NK-92 treated with Interleukin-12 subunit alpha and Interleukin-12 subunit beta, amount 100 ng/mL, for 24 hours (cell line): ENCODE measurements at regions not wholly inside any gene's neighbourhood (a gene's known extent, or its start where the extent isn't known, plus 50 kb on each side); places are given as distances from the start of the nearest gene placed in this dataset.
"Not testable (repeated sequence)": the region's sequence is repeated elsewhere in the genome, so short reads cannot be mapped to it uniquely, and the experiment has no call there.

Source experiments
- DNase-seq: peaks from one replicate; lab custom pipeline; 2025; lab: John Stamatoyannopoulos, UW

DNA sequence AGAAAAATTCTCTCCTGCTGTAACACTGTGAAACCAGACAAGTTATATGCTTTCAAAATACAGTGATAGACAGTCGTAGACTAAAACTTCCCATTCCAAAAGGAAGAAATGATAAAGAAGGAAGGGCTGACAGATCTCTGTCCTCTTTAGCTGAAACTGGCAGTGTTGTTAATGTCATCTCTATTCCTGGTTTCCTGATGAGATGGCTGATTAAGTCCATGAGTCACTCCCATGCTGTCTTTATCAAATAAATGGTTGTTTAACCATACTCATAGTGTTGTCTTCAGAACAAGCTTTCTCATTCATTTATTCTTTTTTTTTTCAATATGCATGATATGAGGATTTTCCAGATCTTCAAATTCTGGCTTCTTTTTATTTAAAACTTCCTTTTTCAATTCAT is 952.2 kb upstream of the WWC1 start:
- no peak for DNase-seq

DNA sequence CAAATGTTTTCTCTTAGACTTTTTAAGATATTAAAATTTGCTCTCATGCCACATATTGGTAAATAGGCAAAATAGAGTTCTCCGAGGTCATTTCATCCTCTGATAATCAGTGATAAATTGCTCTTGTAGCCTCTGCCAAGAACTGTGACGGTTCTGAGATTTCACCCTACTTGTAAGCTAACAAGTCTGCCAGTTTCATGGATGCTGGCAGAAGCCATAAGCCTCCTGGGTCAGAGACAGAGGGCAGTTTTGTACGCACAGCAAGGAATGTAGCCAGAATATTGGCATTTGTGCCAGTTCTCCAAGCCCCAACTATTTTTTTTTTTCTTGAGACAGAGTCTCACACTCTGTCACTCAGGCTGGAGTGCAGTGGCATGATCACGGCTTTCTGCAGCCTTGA is 945.0 kb upstream of the WWC1 start:
- no peak for DNase-seq

GRCh38 chr5:167348251-167348926 is 943.1 kb upstream of the WWC1 start:
- no peak for DNase-seq

GRCh38 chr5:167348980-167349379 is 942.5 kb upstream of the WWC1 start:
- no peak for DNase-seq

- DNase-seq: no peak
Measured at GRCh38 chr5:167351316-167351715, 940.1 kb upstream of the WWC1 start.

- DNase-seq: no peak
Measured at GRCh38 chr5:167352801-167353200, 938.6 kb upstream of the WWC1 start.

DNA sequence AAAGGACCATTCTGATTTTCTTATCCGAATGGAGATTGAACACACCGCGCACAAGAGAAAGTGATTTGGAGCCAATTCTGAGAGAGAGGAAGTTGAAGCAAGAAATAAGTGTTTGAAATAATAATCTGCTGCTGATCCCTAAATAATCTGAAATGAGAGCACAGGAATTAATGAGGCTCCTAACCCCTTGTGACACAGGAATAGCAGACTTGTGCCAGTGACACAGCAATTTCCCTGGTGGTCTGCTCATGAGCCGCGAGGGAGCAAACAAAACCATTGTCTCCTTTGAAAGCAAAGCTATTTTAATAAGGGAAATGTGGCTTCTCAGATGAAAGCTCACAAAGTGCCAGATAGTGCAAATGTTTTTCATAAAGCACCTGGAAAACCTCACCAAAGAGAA is 936.1 kb upstream of the WWC1 start:
- DNase-seq: no peak

DNA sequence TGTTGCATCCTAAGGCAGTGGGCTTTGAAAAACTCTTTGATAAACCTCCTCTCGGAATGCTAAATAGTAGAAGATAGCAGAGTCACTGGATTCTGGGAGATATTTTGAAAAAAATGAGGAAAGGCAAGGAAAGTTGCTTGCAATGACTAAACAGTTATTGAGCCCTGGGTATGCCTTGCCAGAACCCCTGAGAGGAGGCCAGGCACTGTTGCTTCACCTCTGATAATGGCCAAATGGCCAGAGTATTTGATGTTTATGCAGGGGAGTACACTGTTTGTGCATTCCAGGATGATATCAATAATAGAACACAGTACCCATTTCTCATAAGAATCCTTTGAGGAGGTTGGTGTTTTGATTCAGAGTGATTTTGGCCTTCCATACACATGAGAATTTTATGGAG is 935.1 kb upstream of the WWC1 start:
- no peak for DNase-seq

DNA sequence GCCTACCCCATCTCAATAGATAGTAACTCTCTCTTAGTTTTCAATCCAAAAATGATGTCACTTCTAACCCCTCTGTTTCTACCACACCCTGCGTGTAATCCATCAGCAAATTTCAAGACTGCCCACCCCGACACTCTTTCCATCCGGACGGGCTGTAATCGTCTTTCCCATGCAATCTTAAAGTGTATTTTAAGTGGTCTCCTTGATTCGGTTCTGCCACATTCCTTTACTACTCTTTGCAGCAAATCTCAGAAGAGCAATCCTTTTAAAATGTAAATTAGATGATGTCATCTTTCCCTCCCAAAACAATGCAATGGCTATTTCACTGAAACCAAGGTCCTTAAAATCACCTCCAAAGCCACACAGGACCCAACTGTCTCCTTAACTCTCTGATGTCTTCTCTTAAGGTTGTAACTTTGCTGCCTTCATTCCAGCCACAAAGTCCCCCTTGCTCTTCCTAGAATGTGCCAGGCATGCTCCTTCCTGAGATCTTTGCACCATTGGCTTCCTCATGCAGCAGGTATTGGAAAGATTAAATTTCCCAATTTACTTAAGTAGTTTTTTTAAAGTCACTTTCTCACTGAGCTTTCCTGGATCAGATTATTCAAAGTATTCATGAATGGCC is 932.5 kb upstream of the WWC1 start:
- no peak for DNase-seq

GRCh38 chr5:167361795-167362194 is 929.6 kb upstream of the WWC1 start:
- no peak for DNase-seq

GRCh38 chr5:167363065-167363464 is 928.4 kb upstream of the WWC1 start:
- no peak for DNase-seq

- DNase-seq: no peak
Measured at GRCh38 chr5:167375125-167375524, 916.3 kb upstream of the WWC1 start.

DNA sequence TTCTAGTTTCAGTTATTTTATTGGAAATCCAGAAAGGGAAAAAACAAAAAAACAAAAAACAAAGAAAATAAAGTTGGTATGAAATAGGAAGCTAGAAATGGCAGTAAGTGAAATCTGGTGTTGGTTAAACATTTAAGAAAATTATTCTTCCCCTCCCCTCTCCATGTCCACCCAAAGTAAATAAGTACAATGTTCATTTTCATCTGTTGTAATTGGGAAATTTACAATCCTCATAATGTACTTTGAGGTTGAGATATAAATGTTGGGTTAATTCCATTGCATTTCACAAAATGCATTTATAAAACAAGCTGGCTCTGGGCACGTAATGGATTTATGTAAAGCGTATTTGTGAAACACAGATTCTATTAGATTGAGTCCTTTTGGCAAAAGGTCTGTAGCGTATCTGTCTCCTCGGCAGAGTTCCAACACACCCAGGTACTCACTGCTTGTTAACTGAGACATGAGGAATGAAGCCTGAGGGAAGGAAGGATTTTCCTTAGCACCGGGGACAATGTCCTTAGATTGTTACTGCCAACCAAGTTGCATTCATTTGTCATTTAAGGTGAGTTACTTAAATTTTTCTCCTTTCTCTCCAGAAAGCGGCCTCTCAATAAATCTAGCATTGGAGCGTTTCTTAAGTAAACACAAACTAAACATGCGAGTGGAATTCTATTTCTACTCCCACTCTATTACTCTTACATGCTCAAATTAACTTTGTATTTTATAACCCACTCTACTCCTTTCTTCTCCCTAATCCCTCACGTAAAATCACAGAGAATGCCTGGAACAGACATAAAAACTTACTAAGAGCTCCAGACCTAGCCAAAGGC is 912.3 kb upstream of the WWC1 start:
- DNase-seq: no peak

DNA sequence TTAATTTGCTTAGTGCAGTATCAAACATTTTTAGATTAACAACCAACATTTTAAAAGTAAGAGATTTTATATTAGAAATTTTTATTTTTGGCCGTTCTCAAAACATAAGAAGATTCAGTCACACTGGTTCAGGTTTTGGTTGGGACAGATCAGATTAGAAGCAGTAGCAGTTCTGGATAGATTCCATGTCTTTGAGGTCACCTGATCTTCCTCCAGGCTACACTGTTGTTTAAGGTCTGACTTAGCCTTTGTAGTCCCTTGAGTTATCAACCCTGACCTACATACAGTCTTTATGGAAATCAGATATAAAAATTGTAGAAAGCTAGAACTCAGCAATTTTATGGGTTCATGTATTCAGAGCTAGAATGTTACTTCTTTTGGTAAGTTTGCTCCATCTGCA is 910.0 kb upstream of the WWC1 start:
- DNase-seq: no peak

- no peak for DNase-seq
Measured at GRCh38 chr5:167389537-167389936, 901.9 kb upstream of the WWC1 start.

DNA sequence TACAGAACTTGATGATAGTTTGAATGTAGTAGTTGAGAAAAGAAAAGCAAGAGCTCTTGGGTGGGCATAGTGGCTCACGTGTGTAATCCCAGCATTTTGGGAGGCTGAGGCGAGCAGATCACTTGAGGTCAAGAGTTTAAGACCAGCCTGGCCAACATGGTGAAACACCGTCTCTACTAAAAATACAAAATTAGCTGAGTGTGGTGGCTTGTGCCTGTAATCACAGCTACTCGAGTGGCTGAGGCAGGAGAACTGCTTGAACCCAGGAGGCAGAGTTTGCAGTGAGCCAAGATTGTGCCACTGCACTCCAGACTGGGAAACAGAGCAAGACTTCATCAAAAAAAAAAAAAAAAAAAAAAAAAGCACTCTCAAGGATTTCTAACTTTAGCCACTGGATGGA is 900.2 kb upstream of the WWC1 start:
- DNase-seq: not testable (repeated sequence)

- DNase-seq: no peak
Measured at GRCh38 chr5:167392240-167392639, 899.2 kb upstream of the WWC1 start.

DNA sequence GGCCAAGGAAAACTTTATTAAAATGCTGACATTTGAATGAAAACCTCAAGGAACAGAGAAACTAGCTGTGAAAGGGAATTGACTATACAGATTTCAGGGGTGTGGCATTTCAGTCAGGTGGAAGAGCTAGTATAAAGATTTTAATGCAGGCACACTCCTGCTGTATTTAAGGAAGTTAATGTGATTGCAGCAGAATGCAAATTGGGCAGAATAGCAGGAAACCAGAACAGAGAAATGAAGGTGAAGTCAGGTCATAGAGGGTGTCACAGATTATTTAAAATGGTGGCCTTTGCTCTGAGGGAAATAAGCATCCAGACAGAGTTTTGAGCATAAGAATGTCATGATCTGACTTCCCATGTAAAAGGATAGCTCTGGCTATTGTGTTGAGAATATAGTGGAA is 898.1 kb upstream of the WWC1 start:
- DNase-seq: no peak

DNA sequence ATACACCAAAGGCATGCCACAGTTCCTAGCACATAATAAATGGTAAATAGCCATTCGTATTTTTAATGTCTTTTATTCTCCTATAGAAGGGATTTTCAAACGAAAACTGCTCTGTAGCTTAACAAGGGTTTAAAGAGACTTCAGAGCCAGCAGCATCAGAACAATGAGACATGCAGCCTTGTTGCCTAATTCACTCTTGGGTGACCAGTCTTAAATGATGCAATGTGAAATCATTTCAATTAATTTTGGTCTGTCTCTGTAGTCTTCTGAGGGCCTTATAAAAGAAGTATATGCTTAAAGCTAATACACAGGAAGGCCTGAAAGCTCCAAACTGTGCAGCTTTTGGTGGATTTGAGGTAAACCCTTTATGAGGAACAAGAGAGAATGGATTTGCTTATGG is 888.8 kb upstream of the WWC1 start:
- DNase-seq: no peak

- DNase-seq: no peak
Measured at GRCh38 chr5:167406513-167406912, 884.9 kb upstream of the WWC1 start.

DNA sequence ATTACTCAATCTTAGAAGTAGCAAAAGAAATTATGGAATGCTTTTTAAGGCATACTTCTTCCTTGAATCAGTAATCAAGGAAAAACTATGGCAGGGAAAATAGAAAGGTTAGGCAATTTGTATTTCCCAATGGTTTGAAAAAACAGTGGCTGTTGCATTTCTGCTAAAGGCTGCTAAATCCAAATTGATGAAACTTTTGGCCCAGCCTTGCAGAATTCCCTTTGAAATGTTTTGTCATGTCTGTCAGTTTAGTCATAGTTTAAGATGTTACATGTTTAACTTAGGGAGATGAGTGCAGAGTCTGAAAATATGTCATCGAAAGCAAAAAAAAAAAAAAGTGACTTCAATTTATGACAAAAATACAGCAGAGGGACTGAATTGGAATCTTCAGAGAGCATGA is 878.9 kb upstream of the WWC1 start:
- no peak for DNase-seq

GRCh38 chr5:167413506-167413905 is 877.9 kb upstream of the WWC1 start:
- no peak for DNase-seq

DNA sequence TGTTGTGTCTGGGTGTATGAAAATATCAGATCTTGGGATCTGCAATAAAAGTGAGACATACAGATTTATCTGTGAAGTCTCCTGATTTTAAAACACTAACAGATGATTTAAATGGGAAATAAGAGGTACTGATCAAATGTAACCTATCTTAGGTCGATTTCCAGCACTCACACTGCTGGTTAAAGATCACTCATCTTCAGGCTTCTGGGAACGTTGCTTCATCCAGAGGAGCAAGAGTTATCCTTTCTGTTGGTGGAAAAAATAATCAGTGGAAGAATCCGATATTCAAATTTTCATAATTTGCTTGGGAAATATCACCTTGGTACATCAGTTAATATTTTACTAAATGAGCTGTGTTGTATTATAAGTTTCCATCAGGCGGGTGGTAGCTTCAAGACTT is 876.8 kb upstream of the WWC1 start:
- no peak for DNase-seq
